Common myeloid progenitor, CD34-positive (primary cell): ENCODE measurements at regions not wholly inside any gene's neighbourhood (a gene's known extent, or its start where the extent isn't known, plus 50 kb on each side); places are given as distances from the start of the nearest gene placed in this dataset.

Source experiments
- CTCF ChIA-PET: fragments of 350-600 bp; sonication (Branson Sonifier 250); formaldehyde crosslinking; loops from one replicate; lab custom pipeline; 2021; ENCODE audit warnings: antibody characterized with exemption; lab: Charles Lee
- POLR2A ChIA-PET: fragments of 350-600 bp; sonication (Branson Sonifier 250); formaldehyde crosslinking; loops from one replicate; lab custom pipeline; 2021; ENCODE audit warnings: antibody characterized with exemption; lab: Charles Lee
- DNase-seq, 3 donors: peaks; one replicate each; pipeline versions ENCODE4 v3.0.0 to v3.0.0-alpha.2; 2013
- H3K27ac ChIP-seq, 2 experiments: 1 replicate in 1 of 2; 2 replicates in 1 of 2; pipeline ENCODE4 v1.7.0; 2013; ENCODE audit warnings: inconsistent platforms in 2 of 2, low read length in 2 of 2, mild to moderate bottlenecking in 2 of 2, low read depth in 1 of 2, moderate library complexity in 1 of 2; ENCODE audit not compliant: severe bottlenecking in 2 of 2, insufficient read depth in 1 of 2, poor library complexity in 1 of 2
- H3K27me3 ChIP-seq, 5 experiments: replicated peaks in 2 of 5; 1 replicate in 3 of 5; 2 replicates in 2 of 5; pipeline versions ENCODE4 v1.6.1 to v1.7.0; 2013; ENCODE audit warnings: low read length in 4 of 5, mild to moderate bottlenecking in 2 of 5, moderate library complexity in 2 of 5, inconsistent platforms in 1 of 5; ENCODE audit not compliant: insufficient read depth in 5 of 5, control insufficient read depth in 4 of 5
- H3K36me3 ChIP-seq, 4 experiments: 1 replicate in 2 of 4; 2 replicates in 2 of 4; pipeline versions ENCODE4 v1.6.1 to v1.7.0; 2013; ENCODE audit warnings: low read length in 3 of 4, control low read depth in 1 of 4, mild to moderate bottlenecking in 1 of 4; ENCODE audit not compliant: control insufficient read depth in 4 of 4, insufficient read depth in 4 of 4
- H3K4me1 ChIP-seq, 4 experiments: 1 replicate in 3 of 4; 2 replicates in 1 of 4; pipeline versions ENCODE4 v1.6.1 to v1.7.1; 2013; ENCODE audit warnings: low read length in 3 of 4, mild to moderate bottlenecking in 3 of 4, control low read depth in 1 of 4, inconsistent platforms in 1 of 4, moderate library complexity in 1 of 4; ENCODE audit not compliant: control insufficient read depth in 4 of 4, insufficient read depth in 4 of 4; ENCODE audit errors: control extremely low read depth in 1 of 4
- H3K4me3 ChIP-seq, 7 experiments: 1 replicate in 4 of 7; 2 replicates in 3 of 7; pipeline versions ENCODE4 v1.5.1 to v1.7.0; 2013; ENCODE audit warnings: mild to moderate bottlenecking in 7 of 7, low read length in 6 of 7, moderate library complexity in 6 of 7, inconsistent platforms in 2 of 7, low read depth in 2 of 7, control low read depth in 1 of 7; ENCODE audit not compliant: insufficient read depth in 4 of 7, control insufficient read depth in 1 of 7; ENCODE audit errors: extremely low read depth in 1 of 7
- H3K9me3 ChIP-seq, 5 experiments: 1 replicate in 4 of 5; 2 replicates in 1 of 5; pipeline versions ENCODE4 v1.6.1 to v1.7.1; 2013; ENCODE audit warnings: low read length in 4 of 5, mild to moderate bottlenecking in 2 of 5, inconsistent platforms in 1 of 5, low read depth in 1 of 5, moderate library complexity in 1 of 5; ENCODE audit not compliant: control insufficient read depth in 4 of 5, insufficient read depth in 2 of 5; ENCODE audit errors: control extremely low read depth in 1 of 5
- WGBS: methylation state at CpG from one replicate; pipeline ENCODE4 v1.1.5; 2013; ENCODE audit not compliant: insufficient coverage; 5-methylcytosine and 5-hydroxymethylcytosine counted together

GRCh38 chr4:79148369-79148768 is 177.5 kb downstream of the NAA11 start:
- POLR2A ChIA-PET = no interaction called here
- no CpG with 5 or more reads among the region's 2 CpGs for WGBS

DNA sequence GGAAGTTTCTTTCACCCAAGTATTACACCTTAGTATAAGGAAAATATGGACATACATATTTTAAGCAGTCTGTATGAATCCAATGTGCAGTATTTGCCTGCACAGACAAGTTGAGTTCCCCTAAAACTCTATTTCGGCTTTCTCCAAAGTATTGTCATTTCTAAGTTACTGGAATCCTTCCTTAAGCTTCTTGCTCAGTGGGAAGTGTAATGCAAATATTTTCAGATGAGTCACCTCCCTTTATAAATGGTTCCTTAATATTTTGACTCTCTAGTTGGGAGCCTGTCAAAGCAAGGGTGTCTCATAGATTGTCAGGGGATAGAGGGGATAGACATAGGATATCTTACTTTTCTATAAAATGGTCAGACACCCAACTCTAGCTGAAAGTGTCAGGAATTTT is 178.6 kb downstream of the NAA11 start:
- no peak for DNase-seq
- POLR2A ChIA-PET = no interaction called here
- Histone ChIP-seq H3K4me1 (no peaks in the 10 kb centered on the region), H3K27me3 (no peaks in the 10 kb centered on the region), H3K4me3 (no peak overlapping the region), H3K9me3 (peaks cover 0 to 24% (median 10%) of the 10 kb centered on the region in 5 experiments), H3K27ac (no peak overlapping the region), H3K36me3 (no peaks in the 10 kb centered on the region)
- WGBS = 100% methylated on average over 1 of the region's 1 CpG
- CTCF ChIA-PET = no interaction called here

More at GRCh38 chr4:79148369-79148768, 177.5 kb downstream of the NAA11 start:
- Histone ChIP-seq H3K9me3 (peaks cover 0 to 18% (median 5%) of the 10 kb centered on the region in 5 experiments), H3K27me3 (no peaks in the 10 kb centered on the region), H3K4me3 (no peak overlapping the region), H3K36me3 (no peaks in the 10 kb centered on the region), H3K4me1 (no peaks in the 10 kb centered on the region), H3K27ac (no peak overlapping the region)
- CTCF ChIA-PET = no interaction called here
- peak in 2 of 3 donors; percentile 4 to 29 for DNase-seq

- Histone ChIP-seq H3K36me3 (no peaks in the 10 kb centered on the region), H3K27me3 (no peaks in the 10 kb centered on the region), H3K9me3 (peaks cover 0 to 30% (median 10%) of the 10 kb centered on the region in 5 experiments), H3K4me1 (no peaks in the 10 kb centered on the region), H3K4me3 (no peak overlapping the region), H3K27ac (no peak overlapping the region)
- ChIA-PET CTCF (no interaction called here), POLR2A (no interaction called here)
- WGBS = 90% methylated on average over 2 of the region's 3 CpGs
- DNase-seq = no peak
Measured at GRCh38 chr4:79141530-79141929, 184.3 kb downstream of the NAA11 start.

DNA sequence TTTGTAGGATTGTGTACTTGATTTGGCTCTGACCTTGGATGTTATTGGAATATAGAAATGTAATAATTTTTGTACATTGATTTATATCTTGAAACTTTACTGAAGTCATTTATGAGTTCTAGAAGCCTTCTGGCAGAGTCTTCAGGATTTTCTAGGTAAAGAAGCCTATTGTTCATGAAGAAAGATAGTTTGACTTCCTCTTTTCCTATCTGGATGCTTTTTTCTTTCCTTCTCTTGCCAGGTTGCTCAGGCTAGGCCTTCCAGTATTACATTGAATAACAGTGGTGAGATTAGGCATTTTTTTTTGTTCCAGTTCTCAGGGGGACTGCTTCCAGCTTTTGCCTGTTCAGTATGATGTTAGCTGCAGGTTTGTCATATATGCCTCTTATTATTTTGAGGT is 191.1 kb downstream of the NAA11 start:
- no peak for DNase-seq
- H3K4me3 ChIP-seq = no peak overlapping the region
- H3K36me3 ChIP-seq = no peaks in the 10 kb centered on the region
- no peak overlapping the region for H3K27ac ChIP-seq
- peaks cover 0 to 7% (median under 1%) of the 10 kb centered on the region in 5 experiments for H3K9me3 ChIP-seq
- POLR2A ChIA-PET = no interaction called here
- H3K27me3 ChIP-seq = no peaks in the 10 kb centered on the region
- no peaks in the 10 kb centered on the region for H3K4me1 ChIP-seq
- CTCF ChIA-PET = no interaction called here

DNA sequence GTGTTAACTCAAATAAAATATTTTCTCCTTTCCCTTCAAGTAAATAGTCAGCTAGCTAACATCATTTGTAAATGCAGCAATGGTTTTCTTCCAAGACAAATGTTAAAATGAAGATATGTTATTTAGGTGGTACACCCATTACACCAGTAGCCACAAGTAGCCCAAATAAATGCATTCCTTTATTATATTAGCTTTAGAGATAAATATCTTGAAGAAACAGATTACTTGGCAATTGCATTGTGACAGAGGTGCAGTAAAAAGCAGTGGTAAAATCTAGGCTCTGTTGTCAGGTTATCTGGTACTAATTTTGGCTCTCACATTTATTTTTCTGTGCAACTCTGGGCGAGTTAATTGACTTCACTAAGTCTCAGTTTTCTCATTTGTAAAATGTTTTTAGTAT is 193.0 kb downstream of the NAA11 start:
- peaks cover 0 to 10% (median 0%) of the 10 kb centered on the region in 5 experiments for H3K9me3 ChIP-seq
- DNase-seq = no peak
- H3K27ac ChIP-seq = no peak overlapping the region
- ChIA-PET CTCF (no interaction called here), POLR2A (no interaction called here)
- no peaks in the 10 kb centered on the region for H3K36me3 ChIP-seq
- no CpG with 5 or more reads among the region's 1 CpG for WGBS
- H3K4me3 ChIP-seq = no peak overlapping the region
- H3K4me1 ChIP-seq = no peaks in the 10 kb centered on the region
- no peaks in the 10 kb centered on the region for H3K27me3 ChIP-seq

DNA sequence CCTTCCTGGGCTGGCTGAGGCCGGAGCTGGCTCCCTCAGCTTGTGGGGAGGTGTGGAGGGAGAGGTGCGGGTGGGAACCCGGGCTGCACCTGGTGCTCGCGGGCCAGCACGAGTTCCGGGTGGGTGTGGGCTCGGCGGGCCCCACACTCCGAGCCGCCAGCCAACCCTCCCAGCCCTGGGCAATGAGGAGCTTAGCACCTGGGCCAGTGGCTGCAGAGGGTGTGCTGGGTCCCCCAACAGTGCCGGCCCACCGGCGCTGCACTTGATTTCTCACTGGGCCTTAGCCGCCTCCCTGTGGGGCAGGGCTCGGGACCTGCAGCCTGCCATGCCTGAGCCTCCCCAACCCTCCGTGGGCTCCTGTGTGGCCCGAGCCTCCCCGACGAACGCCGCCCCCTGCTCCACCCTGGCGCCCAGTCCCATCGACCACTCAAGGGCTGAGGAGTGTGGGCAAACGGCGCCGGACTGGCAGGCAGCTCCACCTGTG is 182.7 kb upstream of the PAQR3 start:
- ChIA-PET POLR2A (no interaction called here), CTCF (no interaction called here)
- no peaks in the 10 kb centered on the region for H3K27me3 ChIP-seq
- no peak overlapping the region for H3K4me3 ChIP-seq
- 96% methylated on average over 26 of the region's 27 CpGs for WGBS
- H3K36me3 ChIP-seq = no peaks in the 10 kb centered on the region
- H3K27ac ChIP-seq = no peak overlapping the region
- peaks cover 0 to 26% (median 12%) of the 10 kb centered on the region in 5 experiments for H3K9me3 ChIP-seq
- H3K4me1 ChIP-seq = no peaks in the 10 kb centered on the region
- no peak for DNase-seq

- no CpG with 5 or more reads among the region's 1 CpG for WGBS
- no peak for DNase-seq
- Histone ChIP-seq H3K4me3 (no peak overlapping the region), H3K36me3 (no peaks in the 10 kb centered on the region), H3K27ac (no peak overlapping the region), H3K27me3 (no peaks in the 10 kb centered on the region), H3K4me1 (no peaks in the 10 kb centered on the region), H3K9me3 (peaks cover 0 to 27% (median 12%) of the 10 kb centered on the region in 5 experiments)
- ChIA-PET CTCF (no interaction called here), POLR2A (no interaction called here)
Measured at GRCh38 chr4:79121223-79121622, 182.0 kb upstream of the PAQR3 start.
